HL-60 (cell line): ENCODE measurements at regions not wholly inside any gene's neighbourhood (a gene's known extent, or its start where the extent isn't known, plus 50 kb on each side); places are given as distances from the start of the nearest gene placed in this dataset.

Experiments
- POLR2AphosphoS5 ChIP-seq: IDR thresholded peaks from 2 replicates; pipeline ENCODE4 v1.6.1; 2012; ENCODE audit warnings: low read depth
- SPI1 ChIP-seq: IDR thresholded peaks from 2 replicates; pipeline ENCODE4 v1.6.1; 2012; ENCODE audit warnings: low read depth, mild to moderate bottlenecking, borderline replicate concordance
- TF ChIP-seq, protein P1 (sequence below): IDR thresholded peaks from one replicate; pipeline ENCODE4 v1.5.1; 2011; ENCODE audit warnings: low read length, control low read depth, inconsistent platforms; ENCODE audit not compliant: insufficient read depth

DNA sequence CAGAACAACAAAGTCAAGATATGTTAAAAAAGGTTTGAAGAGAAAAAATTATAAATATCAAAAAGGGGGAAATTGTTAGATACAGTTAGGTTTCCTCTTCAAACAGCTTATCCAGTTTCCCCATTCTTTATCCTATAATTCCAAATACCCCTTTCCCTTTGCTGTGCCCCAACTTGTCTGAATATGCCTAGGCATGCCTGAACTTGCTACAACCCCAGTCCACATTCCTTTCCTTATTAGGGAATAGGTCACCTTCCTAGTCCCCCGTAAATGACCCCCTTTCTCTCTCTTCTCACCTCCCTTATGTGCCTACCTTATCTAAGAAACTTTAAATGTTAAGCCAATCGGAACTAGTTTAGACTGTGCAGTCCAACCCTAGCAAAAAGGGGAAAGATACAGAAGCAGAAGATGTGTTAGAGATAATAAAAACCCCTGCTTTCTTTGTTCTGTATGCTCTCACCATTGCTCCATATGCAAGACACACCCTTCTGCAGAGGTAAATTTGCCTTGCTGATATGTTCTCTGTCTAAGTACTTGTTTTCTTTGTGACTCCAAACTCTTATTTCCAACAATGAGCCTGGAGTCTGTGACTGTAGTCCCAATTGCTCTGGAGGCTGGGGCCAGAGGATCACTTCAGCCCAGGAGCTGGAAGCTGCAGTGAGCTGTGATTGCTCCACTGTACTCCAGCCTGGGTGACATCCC lies 810.1 kb downstream of the PLA2G4A start:
- TF ChIP-seq POLR2AphosphoS5 (no peak), SPI1 (no peak)
- TF ChIP-seq, protein P1, sequence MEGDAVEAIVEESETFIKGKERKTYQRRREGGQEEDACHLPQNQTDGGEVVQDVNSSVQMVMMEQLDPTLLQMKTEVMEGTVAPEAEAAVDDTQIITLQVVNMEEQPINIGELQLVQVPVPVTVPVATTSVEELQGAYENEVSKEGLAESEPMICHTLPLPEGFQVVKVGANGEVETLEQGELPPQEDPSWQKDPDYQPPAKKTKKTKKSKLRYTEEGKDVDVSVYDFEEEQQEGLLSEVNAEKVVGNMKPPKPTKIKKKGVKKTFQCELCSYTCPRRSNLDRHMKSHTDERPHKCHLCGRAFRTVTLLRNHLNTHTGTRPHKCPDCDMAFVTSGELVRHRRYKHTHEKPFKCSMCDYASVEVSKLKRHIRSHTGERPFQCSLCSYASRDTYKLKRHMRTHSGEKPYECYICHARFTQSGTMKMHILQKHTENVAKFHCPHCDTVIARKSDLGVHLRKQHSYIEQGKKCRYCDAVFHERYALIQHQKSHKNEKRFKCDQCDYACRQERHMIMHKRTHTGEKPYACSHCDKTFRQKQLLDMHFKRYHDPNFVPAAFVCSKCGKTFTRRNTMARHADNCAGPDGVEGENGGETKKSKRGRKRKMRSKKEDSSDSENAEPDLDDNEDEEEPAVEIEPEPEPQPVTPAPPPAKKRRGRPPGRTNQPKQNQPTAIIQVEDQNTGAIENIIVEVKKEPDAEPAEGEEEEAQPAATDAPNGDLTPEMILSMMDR, result no peak
